ENCODE measurements at regions not wholly inside any gene's neighbourhood (a gene's known extent, or its start where the extent isn't known, plus 50 kb on each side); places are given as distances from the start of the nearest gene placed in this dataset.

DNA sequence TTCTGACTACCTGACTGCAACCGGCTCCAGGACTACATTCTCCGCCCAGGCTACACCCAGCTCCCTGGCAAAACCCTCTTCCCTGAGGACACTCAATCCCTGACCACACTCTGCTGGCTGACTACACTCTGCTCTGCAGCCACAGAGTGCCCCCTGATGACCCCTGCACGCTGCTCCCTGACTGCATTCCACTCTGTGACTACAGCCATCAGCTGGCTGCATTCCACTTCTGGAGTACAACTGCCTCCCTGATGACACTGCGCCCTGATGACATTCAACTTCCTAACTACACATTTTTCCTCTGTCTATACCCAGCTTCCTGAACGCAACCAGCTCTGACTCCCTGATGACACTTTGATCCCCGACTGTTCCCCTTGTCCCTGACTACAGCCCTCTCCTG is 71.3 kb upstream of the NRXN1 start:
- intact Hi-C loops (cut with DNase I): no loop called here
- DNase-seq (ENCODE audit: low spot score): no peak

DNA sequence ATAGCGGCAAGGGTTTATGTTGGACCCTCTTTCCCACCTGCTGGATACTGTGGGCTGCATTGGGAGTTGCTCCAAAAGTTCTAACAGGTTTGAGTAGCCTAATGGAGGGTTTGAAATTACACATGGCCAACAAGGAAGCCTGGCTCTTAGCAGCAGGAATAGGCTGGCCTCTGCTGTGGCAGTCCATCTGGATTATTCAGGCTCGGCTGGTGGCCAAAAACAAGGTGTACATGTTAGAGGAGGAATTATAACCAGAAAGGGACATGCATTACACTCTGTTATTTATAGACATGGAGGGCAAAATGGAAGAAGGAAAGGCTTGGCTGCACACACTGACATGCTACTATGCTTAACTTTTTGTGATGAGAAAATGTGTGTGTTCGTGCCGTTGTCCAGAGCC is 61.1 kb upstream of the NRXN1 start:
- DNase-seq (ENCODE audit: low spot score): no peak
- intact Hi-C loops (cut with DNase I): no loop called here

DNA sequence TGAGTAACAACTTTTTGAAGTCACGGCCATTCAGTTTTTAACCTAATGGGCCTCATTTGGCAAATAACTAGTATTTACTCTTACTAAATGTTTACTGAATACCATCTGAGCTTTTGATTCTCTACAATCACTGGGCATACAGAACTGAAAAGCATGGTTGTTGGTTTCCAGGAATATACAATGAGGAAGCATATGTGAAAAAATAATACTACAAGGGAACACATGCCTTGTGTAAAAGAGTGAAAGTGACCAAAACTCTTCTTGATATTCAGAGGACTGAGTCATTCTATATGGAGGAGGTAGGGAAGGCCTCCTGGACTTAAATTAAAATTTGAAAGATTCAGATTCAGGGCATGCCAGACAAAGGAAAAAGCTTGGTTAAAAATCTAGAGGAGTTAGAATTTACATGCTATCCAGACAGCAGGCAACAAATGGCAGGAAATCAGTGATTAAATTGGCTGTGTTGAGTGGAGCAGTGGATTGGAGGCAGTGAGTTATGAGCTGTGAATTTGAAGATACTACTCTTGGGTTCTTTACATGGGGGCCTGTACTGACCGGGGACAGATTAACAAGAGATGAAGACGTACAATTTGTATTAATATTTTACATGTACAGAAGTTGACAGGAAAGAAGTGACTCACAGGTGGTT is 53.6 kb upstream of the NRXN1 start:
- no peak for DNase-seq (ENCODE audit: low spot score)
- intact Hi-C loops (cut with DNase I): no loop called here

DNA sequence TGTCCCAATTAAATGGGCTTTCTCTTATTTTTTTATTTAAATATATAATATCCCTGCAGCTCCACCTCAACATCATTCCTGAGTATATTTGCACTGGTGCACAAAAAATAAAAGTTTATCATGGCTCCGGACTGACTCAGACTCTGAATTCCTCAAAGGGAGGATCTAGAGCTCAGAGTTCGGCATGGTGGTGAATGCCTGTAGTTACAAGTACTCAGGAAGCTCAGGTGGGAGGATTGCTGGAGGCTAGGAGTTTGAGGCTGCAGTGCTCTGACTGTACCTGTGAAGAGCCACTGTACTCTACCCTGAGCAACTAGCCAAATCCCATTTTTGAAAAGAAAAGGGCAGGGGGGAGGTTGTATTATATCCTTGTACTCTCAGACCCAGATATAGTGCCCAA is 52.8 kb upstream of the NRXN1 start:
- intact Hi-C loops (cut with DNase I): no loop called here
- DNase-seq (ENCODE audit: low spot score): no peak

Small RNA genes lying in the stretch of these regions (microRNA-seq; reads per million reads assigned to microRNA genes)
- 0 reads per million in 2 donors for gene MIR4431 (ENCODE audit: borderline microRNAs expressed in 2 of 2)

Measured in posterior vena cava (tissue), 2 donors.